ENCODE measurements at regions not wholly inside any gene's neighbourhood (a gene's known extent, or its start where the extent isn't known, plus 50 kb on each side); places are given as distances from the start of the nearest gene placed in this dataset.

DNA sequence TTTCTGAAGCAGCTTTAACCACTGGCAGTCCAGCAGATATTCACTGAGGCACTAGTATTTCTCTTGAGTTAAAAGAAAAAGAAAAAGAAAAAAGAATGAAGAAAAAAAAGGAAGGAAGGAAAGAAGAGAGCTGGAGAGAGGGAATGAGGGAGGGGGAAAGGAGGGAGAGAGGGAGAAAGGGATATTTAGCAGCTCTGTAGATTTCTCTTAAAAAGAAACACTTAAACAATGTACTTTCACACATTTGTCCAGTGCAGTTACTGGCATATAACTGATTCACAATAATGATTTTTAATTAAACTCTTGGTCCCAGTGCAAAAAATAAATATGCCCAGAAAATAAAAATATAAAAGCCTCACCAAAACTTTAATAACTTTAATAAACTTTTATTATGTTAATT, 386.4 kb downstream of the KCNJ2 start:
- DNase-seq, result no peak
- intact Hi-C loops (cut with DNase I), result loop anchor here in 6 of 10 donors (5.0 to 10.0 kb wide), 9 partner anchors 69 to 991 kb away; partner anchors contain the start of gene KCNJ2 (in 2 of the 6)

DNA sequence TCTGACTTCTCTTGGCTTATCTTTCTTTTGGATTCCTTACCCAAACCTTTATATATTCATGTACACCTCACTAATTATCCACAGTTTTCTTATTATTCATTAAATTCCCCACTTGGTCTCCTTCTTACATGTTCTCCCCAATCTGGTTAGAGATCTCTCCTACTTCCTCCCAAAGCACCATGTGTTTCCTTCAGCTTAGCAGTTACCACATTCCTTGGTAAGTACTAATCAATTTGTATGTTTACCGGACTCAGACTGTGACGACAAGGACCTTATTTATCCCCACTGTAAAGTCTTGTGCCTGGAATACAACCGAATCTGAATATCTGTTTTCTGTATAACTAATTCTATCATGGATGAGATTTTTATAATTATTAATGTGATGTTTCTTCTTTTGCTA, 389.5 kb downstream of the KCNJ2 start:
- DNase-seq (no peak), ATAC-seq (no peak)
- 49 to 52% methylated on average over 3 of the region's 3 CpGs for WGBS, 2 donors
- Histone ChIP-seq H3K4me1 (peaks cover 0 to 8% (median 0%) of the 10 kb centered on the region in 9 donors), H3K27ac (no peak overlapping the region), H3K4me3 (no peak overlapping the region), H3K27me3 (no peaks in the 10 kb centered on the region), H3K36me3 (no peaks in the 10 kb centered on the region), H3K9me3 (no peaks in the 10 kb centered on the region)
- TF ChIP-seq, protein P1, sequence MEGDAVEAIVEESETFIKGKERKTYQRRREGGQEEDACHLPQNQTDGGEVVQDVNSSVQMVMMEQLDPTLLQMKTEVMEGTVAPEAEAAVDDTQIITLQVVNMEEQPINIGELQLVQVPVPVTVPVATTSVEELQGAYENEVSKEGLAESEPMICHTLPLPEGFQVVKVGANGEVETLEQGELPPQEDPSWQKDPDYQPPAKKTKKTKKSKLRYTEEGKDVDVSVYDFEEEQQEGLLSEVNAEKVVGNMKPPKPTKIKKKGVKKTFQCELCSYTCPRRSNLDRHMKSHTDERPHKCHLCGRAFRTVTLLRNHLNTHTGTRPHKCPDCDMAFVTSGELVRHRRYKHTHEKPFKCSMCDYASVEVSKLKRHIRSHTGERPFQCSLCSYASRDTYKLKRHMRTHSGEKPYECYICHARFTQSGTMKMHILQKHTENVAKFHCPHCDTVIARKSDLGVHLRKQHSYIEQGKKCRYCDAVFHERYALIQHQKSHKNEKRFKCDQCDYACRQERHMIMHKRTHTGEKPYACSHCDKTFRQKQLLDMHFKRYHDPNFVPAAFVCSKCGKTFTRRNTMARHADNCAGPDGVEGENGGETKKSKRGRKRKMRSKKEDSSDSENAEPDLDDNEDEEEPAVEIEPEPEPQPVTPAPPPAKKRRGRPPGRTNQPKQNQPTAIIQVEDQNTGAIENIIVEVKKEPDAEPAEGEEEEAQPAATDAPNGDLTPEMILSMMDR (IDR thresholded peaks at IDR 0.05), result no peak
- intact Hi-C loops (cut with DNase I), result loop anchor here in 6 of 10 donors (5.0 to 10.0 kb wide), 9 partner anchors 66 to 994 kb away; partner anchors contain the start of gene KCNJ2 (in 2 of the 6)

More for the DNA sequence above, 386.4 kb downstream of the KCNJ2 start:
- no peak for ATAC-seq
- H3K4me3 ChIP-seq, result no peak overlapping the region
- no peaks in the 10 kb centered on the region for H3K27me3 ChIP-seq
- H3K9me3 ChIP-seq, result no peaks in the 10 kb centered on the region
- peaks cover 0 to 4% (median 0%) of the 10 kb centered on the region in 9 donors for H3K4me1 ChIP-seq
- H3K36me3 ChIP-seq, result no peaks in the 10 kb centered on the region
- H3K27ac ChIP-seq, result no peak overlapping the region
- TF ChIP-seq, protein P1 (IDR thresholded peaks at IDR 0.05), result no peak

DNA sequence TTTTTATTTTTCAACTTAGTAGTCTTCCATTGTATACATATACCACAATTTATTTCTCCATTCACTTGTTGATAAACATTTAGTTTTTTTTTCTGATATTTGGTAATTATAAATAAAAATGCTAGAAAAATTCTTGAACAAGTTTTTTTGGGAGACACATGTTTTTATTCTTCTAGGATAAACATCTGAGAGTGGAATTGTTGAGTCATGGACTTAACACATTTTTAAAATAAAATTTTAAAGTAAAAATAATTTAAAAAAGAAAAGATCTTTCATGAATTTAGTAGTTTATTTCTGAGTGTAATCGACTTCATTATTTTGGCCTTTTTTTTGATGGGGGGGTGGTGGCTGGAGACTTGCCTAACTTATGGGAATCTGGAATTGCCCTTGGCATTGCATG, 391.1 kb downstream of the KCNJ2 start:
- intact Hi-C loops (cut with DNase I), result loop anchor here in 2 of 10 donors (5.0 to 10.0 kb wide), 2 partner anchors 62 to 64 kb away; no protein-coding TSS in a partner anchor
- DNase-seq (no peak), ATAC-seq (no peak)
- WGBS, 2 donors, result 92 to 98% methylated on average over 1 of the region's 1 CpG
- TF ChIP-seq, protein P1 (IDR thresholded peaks at IDR 0.05), result no peak
- Histone ChIP-seq H3K9me3 (no peaks in the 10 kb centered on the region), H3K27me3 (no peaks in the 10 kb centered on the region), H3K27ac (no peak overlapping the region), H3K36me3 (no peaks in the 10 kb centered on the region), H3K4me1 (peaks cover 0 to 13% (median 5%) of the 10 kb centered on the region in 9 donors), H3K4me3 (no peak overlapping the region)

DNA sequence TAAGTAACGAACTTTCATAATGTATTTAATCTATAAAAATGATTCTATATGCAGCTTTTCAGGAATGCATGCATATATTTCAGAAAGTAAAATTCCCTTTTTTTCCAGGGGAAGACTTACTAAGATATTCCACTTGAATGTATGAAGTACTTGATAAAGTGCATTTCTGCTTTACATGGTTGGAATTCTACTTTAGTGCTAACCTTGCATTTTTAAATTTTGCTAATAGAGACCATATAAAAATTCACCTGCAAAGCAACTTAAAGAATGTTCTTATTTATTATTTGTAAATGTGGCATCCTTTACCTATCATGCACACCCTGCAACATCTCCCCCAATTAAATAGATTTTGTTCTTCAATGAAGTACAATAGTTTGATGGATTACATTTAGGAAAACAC, 392.8 kb downstream of the KCNJ2 start:
- peaks cover 0 to 13% (median 5%) of the 10 kb centered on the region in 9 donors for H3K4me1 ChIP-seq
- ATAC-seq (no peak), DNase-seq (no peak)
- H3K9me3 ChIP-seq, result no peaks in the 10 kb centered on the region
- H3K36me3 ChIP-seq, result no peaks in the 10 kb centered on the region
- no peaks in the 10 kb centered on the region for H3K27me3 ChIP-seq
- H3K27ac ChIP-seq, result no peak overlapping the region
- TF ChIP-seq, protein P1 (IDR thresholded peaks at IDR 0.05), result no peak
- 94 to 100% methylated on average over 1 of the region's 1 CpG for WGBS, 2 donors
- intact Hi-C loops (cut with DNase I), result loop anchor here in 2 of 10 donors (5.0 to 10.0 kb wide), 2 partner anchors 60 to 63 kb away; no protein-coding TSS in a partner anchor
- no peak overlapping the region for H3K4me3 ChIP-seq
